PFSK-1 (cell line): ENCODE measurements at regions not wholly inside any gene's neighbourhood (a gene's known extent, or its start where the extent isn't known, plus 50 kb on each side); places are given as distances from the start of the nearest gene placed in this dataset.

Experiments
- FOXP2 ChIP-seq: optimal IDR thresholded peaks from 2 replicates; pipeline ENCODE3; 2011; ENCODE audit warnings: borderline replicate concordance, control low read depth, inconsistent platforms; ENCODE audit not compliant: insufficient read depth; ENCODE audit errors: extremely low read length, extremely low read depth
- POLR2AphosphoS5 ChIP-seq: IDR thresholded peaks from 2 replicates; pipeline ENCODE4 v1.6.1; 2012; ENCODE audit warnings: low read depth, mild to moderate bottlenecking, control low read depth, low read length, moderate library complexity
- TAF1 ChIP-seq: IDR thresholded peaks from 2 replicates; pipeline ENCODE4 v1.6.1; 2012; ENCODE audit warnings: low read length, control low read depth, borderline replicate concordance; ENCODE audit not compliant: insufficient read depth
- TF ChIP-seq, protein P1 (sequence below), 2 experiments: IDR thresholded peaks; 2 replicates each; pipeline versions ENCODE4 v1.6.1 to v1.8.0; 2011 to 2012; ENCODE audit warnings: low read depth in 2 of 2, low read length in 2 of 2, control low read depth in 1 of 2, inconsistent platforms in 1 of 2, mild to moderate bottlenecking in 1 of 2, moderate library complexity in 1 of 2; ENCODE audit not compliant: insufficient read depth in 1 of 2

DNA sequence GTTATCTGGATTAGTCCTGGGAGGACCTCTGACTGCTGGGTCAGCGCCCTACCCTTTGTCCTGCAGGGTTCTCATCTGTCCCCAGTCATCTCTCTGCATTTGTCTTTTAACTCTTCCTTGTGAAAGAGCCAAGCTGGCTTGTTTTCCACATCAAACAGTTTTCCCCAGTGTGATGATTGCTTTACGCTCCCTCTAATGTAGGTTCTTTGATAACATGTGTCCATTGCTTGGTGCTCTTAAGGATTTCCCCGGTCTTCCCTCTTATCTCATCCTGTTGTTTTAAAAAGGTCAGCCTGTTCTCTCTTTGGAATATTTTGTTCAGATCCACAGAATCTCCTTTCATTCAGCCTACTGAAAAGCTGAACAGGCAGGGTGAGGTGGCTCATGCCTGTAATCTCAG is 792.1 kb upstream of the RAB6C start:
- TF ChIP-seq TAF1: no peak
- TF ChIP-seq, protein P1, sequence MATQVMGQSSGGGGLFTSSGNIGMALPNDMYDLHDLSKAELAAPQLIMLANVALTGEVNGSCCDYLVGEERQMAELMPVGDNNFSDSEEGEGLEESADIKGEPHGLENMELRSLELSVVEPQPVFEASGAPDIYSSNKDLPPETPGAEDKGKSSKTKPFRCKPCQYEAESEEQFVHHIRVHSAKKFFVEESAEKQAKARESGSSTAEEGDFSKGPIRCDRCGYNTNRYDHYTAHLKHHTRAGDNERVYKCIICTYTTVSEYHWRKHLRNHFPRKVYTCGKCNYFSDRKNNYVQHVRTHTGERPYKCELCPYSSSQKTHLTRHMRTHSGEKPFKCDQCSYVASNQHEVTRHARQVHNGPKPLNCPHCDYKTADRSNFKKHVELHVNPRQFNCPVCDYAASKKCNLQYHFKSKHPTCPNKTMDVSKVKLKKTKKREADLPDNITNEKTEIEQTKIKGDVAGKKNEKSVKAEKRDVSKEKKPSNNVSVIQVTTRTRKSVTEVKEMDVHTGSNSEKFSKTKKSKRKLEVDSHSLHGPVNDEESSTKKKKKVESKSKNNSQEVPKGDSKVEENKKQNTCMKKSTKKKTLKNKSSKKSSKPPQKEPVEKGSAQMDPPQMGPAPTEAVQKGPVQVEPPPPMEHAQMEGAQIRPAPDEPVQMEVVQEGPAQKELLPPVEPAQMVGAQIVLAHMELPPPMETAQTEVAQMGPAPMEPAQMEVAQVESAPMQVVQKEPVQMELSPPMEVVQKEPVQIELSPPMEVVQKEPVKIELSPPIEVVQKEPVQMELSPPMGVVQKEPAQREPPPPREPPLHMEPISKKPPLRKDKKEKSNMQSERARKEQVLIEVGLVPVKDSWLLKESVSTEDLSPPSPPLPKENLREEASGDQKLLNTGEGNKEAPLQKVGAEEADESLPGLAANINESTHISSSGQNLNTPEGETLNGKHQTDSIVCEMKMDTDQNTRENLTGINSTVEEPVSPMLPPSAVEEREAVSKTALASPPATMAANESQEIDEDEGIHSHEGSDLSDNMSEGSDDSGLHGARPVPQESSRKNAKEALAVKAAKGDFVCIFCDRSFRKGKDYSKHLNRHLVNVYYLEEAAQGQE (IDR thresholded peaks at IDR 0.05; ENCODE audit: insufficient read depth in 1 of 2, low read depth in 2 of 2, low read length in 2 of 2): no peak
- TF ChIP-seq FOXP2: no peak
- TF ChIP-seq POLR2AphosphoS5: no peak
